Adipocyte (in vitro differentiated cells): ENCODE measurements at regions not wholly inside any gene's neighbourhood (a gene's known extent, or its start where the extent isn't known, plus 50 kb on each side); places are given as distances from the start of the nearest gene placed in this dataset.
A peak's percentile ranks its signal among the peaks of the same experiment; 100 is the strongest.

ENCODE experiments used
- DNase-seq: peaks from one replicate; pipeline ENCODE4 v3.0.0-alpha.2; 2015; ENCODE audit warnings: low read depth
- H3K27me3 ChIP-seq: replicated peaks from 2 replicates; pipeline ENCODE4 v1.7.0; 2013; ENCODE audit warnings: mild to moderate bottlenecking, low read length, moderate library complexity; ENCODE audit not compliant: control insufficient read depth, insufficient read depth
- H3K36me3 ChIP-seq: 2 replicates; pipeline ENCODE4 v1.7.0; 2013; ENCODE audit warnings: low read length, mild to moderate bottlenecking, moderate library complexity; ENCODE audit not compliant: control insufficient read depth, insufficient read depth, severe bottlenecking
- H3K4me1 ChIP-seq: 2 replicates; pipeline ENCODE4 v1.7.0; 2013; ENCODE audit warnings: mild to moderate bottlenecking, low read length, moderate library complexity; ENCODE audit not compliant: control insufficient read depth, insufficient read depth
- H3K4me3 ChIP-seq: 2 replicates; pipeline ENCODE4 v1.7.0; 2013; ENCODE audit warnings: mild to moderate bottlenecking, low read length, moderate library complexity
- H3K9ac ChIP-seq: 2 replicates; pipeline ENCODE4 v1.7.0; 2013; ENCODE audit warnings: mild to moderate bottlenecking, low read length, moderate library complexity
- H3K9me3 ChIP-seq: 2 replicates; pipeline ENCODE4 v1.7.0; 2013; ENCODE audit warnings: mild to moderate bottlenecking, low read length, moderate library complexity; ENCODE audit not compliant: control insufficient read depth

DNA sequence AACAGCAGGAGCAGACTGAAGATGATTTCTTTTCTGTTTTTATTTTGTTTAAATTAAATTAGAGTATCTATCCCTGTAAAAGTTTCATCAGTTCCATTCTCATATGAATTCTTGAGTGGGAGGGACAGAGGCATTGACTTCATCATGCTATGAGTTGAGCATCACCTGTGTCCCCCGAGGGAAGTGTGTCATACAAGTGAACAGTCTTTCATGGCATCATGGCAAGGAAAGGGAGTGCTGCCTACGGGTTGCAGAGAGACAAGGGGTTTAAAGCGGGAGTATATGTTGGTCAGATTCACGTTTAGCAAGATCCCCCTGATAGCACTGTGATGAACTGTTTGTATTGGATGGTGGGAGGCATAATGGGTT, 52.7 kb upstream of the HIF1A start:
- no peak for DNase-seq
- H3K9ac ChIP-seq, result no peak overlapping the region
- H3K9me3 ChIP-seq, result no peaks in the 10 kb centered on the region
- no peak overlapping the region for H3K4me3 ChIP-seq
- H3K27me3 ChIP-seq, result no peaks in the 10 kb centered on the region
- no peaks in the 10 kb centered on the region for H3K36me3 ChIP-seq
- peaks cover 37% of the 10 kb centered on the region for H3K4me1 ChIP-seq

DNA sequence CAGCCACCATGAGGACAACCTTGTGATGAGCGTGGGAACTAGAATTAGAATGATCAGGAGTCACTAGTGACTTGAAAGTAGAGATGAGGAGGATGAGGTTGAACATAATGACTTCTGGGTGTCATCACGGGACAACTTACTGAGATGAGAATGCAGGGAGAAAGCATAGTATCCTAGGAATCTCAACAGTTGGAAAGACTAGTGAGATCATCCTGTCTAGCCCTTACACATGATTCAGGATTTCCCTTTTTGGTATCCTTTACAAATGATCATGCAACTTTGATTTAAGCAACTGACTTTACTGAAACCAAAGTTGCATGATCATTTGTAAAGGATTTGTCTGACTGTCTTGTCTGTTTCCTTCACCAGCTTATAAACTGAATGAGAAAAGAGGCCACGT, 51.8 kb upstream of the HIF1A start:
- Histone ChIP-seq H3K4me3 (no peak overlapping the region), H3K4me1 (peaks cover 37% of the 10 kb centered on the region), H3K36me3 (no peaks in the 10 kb centered on the region), H3K9me3 (no peaks in the 10 kb centered on the region), H3K27me3 (no peaks in the 10 kb centered on the region), H3K9ac (no peak overlapping the region)
- peak; percentile 78 for DNase-seq

DNA sequence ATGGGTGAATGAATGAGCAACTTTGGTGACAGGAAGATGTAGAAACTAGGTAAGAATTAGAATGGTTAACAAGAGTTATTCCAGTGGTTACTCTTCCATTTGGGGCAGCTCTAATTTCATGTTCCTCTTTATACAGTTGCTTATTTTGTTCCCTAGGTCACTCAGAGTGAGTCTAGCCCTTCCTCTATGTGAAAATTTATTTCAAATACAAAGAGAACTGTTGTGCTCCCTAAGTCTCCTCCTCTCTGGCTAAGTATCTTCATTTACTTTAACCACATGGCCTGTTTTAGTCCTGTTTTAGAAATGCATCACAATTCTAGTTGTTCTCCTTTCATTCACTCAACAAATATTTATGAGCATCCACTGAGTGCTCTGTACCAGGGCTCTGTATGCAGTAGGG, 51.1 kb upstream of the HIF1A start:
- Histone ChIP-seq H3K9me3 (no peaks in the 10 kb centered on the region), H3K9ac (no peak overlapping the region), H3K36me3 (no peaks in the 10 kb centered on the region), H3K4me1 (peaks cover 37% of the 10 kb centered on the region), H3K4me3 (no peak overlapping the region), H3K27me3 (no peaks in the 10 kb centered on the region)
- no peak for DNase-seq

DNA sequence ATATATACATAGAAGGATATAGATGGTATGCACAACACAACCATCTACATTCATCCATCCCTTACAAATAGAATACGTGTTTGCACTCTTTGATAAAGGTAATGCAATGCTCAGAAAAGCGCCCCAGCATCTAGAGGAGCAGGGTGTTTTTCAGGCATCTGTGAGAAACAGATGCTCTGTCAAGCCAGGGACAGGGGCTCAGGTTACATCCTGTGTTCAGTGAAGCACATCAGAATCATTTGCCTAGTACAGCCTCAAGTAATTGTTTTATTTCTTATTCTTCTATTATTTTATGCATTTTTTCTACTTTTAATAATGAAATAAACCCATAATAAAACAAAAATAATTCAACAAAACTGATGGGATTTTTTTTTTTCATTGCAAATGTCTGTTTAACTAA, 50.5 kb upstream of the HIF1A start:
- Histone ChIP-seq H3K9me3 (no peaks in the 10 kb centered on the region), H3K4me3 (no peak overlapping the region), H3K36me3 (no peaks in the 10 kb centered on the region), H3K9ac (no peak overlapping the region), H3K27me3 (no peaks in the 10 kb centered on the region), H3K4me1 (peaks cover 37% of the 10 kb centered on the region)
- peak; percentile 51 for DNase-seq

DNA sequence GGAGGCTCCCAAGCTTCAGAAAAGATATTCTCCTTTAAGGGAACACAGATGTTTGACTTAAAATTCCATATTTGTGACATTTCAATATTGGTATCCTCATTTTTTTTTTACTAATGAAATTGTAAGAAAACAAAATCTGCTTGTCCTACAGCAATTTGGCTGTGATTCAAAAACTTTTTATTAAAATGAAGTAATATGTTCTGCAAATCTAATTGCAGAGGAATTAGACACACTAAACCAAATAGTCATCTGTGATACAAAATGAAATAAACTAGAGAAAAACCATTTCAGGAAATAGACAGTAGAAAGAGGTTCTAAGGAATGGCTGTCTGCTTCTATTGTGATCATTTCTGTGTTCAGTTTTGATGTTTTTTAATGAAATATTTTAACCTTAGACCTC, 50.1 kb upstream of the HIF1A start:
- Histone ChIP-seq H3K9ac (no peak overlapping the region), H3K4me1 (peaks cover 37% of the 10 kb centered on the region), H3K9me3 (no peaks in the 10 kb centered on the region), H3K27me3 (no peaks in the 10 kb centered on the region), H3K36me3 (no peaks in the 10 kb centered on the region), H3K4me3 (no peak overlapping the region)
- no peak for DNase-seq
